ENCODE measurements at regions not wholly inside any gene's neighbourhood (a gene's known extent, or its start where the extent isn't known, plus 50 kb on each side); places are given as distances from the start of the nearest gene placed in this dataset.

DNA sequence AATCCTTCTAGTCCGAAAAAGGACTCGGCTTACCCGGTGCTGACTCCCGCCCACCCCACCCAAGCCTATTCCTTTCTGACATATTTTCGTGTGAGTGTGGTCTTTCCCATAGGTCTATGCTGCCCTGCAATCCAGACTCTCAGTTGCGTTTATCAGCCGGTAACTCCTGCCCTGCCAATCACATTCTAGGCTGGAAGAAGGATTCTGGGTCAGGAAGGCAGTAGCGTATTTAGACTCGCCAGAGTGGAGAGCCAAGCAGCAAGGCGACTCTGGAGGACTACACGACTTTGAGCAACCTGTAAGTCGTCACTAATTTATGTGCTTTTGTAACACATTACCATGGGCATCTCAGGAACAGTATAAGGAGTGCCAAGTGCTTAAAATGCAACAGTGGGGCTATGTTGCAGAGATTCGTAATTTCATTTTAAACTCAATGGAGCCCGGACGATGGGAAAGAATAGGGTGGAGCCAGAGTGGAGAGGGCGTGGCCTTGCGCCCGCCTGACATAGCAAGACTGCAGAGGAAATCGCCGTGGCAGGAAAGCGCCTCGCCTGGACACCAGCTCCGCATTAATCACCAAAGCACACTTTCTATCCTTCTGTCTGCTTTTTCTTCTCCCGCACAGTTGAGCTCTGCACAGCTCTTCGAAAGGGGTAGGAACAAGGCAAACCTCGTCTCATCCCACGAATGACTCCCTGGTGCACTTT is 1044.2 kb downstream of the AGBL1 start:
- intact Hi-C loops (cut with micrococcal nuclease; ENCODE audit: unreplicated experiment): no loop called here
- no peaks in the 10 kb centered on the region for H3K9me2 ChIP-seq (ENCODE audit: insufficient read depth, low read length)
- H3K27ac ChIP-seq (ENCODE audit: low read depth, low read length, poor library complexity, severe bottlenecking): no peak overlapping the region
- H4K20me1 ChIP-seq (ENCODE audit: insufficient read depth, low read length): no peaks in the 10 kb centered on the region
- H3K79me2 ChIP-seq (ENCODE audit: insufficient read depth, low read depth, low read length): no peaks in the 10 kb centered on the region
- no peak for DNase-seq (ENCODE audit: low spot score)
- H2AFZ ChIP-seq (ENCODE audit: low read length): no peak overlapping the region
- H3K36me3 ChIP-seq (ENCODE audit: insufficient read depth, low read length): no peaks in the 10 kb centered on the region
- POLR2A ChIA-PET: interaction anchor here (0.6 to 0.8 kb wide), 2 partner anchors 17 to 926 kb away, joined by 4 read pairs; no protein-coding TSS in a partner anchor
- H3K4me3 ChIP-seq (ENCODE audit: low read depth, low read length, poor library complexity, severe bottlenecking): no peak overlapping the region
- CTCF ChIA-PET (ENCODE audit: unreplicated experiment): no interaction called here
- no peak for TF ChIP-seq CTCF (conservative IDR thresholded peaks at IDR 0.05; ENCODE audit: low read length)
- no peak for TF ChIP-seq EZH2phosphoT487 (IDR thresholded peaks at IDR 0.05; ENCODE audit: borderline replicate concordance, low read depth, low read length)
- H3K4me1 ChIP-seq (ENCODE audit: insufficient read depth, low read length, poor library complexity, severe bottlenecking): no peaks in the 10 kb centered on the region
- BruUV-seq (replicated peaks): no TSS peak
- H3K9me3 ChIP-seq (ENCODE audit: low read length): no peaks in the 10 kb centered on the region
- no peak overlapping the region for H3K4me2 ChIP-seq (ENCODE audit: low read length)

DNA sequence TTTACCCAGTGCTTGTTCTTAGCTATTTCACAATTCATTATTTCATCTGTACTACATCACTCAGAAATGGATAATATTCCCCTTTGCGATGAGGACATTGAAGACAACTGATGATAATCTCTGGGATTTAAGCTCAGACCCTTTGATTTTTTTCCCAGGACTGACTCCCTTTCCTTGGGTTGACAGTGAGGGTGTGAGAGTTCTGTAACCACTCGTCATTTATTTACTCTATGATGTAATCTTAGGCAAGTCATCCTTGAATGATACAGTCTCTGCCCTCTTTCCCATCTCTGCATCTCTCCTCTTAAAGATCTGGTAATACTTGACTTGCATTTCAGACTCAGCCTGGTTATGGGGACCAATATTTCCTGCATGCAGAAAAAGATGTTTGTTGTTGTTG is 1041.7 kb downstream of the AGBL1 start:
- Histone ChIP-seq H3K4me2 (ENCODE audit: low read length) (no peak overlapping the region), H4K20me1 (ENCODE audit: insufficient read depth, low read length) (no peaks in the 10 kb centered on the region), H3K9me3 (ENCODE audit: low read length) (no peaks in the 10 kb centered on the region), H2AFZ (ENCODE audit: low read length) (no peak overlapping the region), H3K4me1 (ENCODE audit: insufficient read depth, low read length, poor library complexity, severe bottlenecking) (no peaks in the 10 kb centered on the region), H3K36me3 (ENCODE audit: insufficient read depth, low read length) (no peaks in the 10 kb centered on the region), H3K9me2 (ENCODE audit: insufficient read depth, low read length) (no peaks in the 10 kb centered on the region), H3K4me3 (ENCODE audit: low read depth, low read length, poor library complexity, severe bottlenecking) (no peak overlapping the region), H3K27ac (ENCODE audit: low read depth, low read length, poor library complexity, severe bottlenecking) (no peak overlapping the region), H3K79me2 (ENCODE audit: insufficient read depth, low read depth, low read length) (no peaks in the 10 kb centered on the region)
- TF ChIP-seq CTCF (conservative IDR thresholded peaks at IDR 0.05; ENCODE audit: low read length) (no peak), EZH2phosphoT487 (IDR thresholded peaks at IDR 0.05; ENCODE audit: borderline replicate concordance, low read depth, low read length) (no peak)
- CTCF ChIA-PET (ENCODE audit: unreplicated experiment): interaction anchor here (0.5 kb wide), 1 partner anchor 501 kb away, joined by 4 read pairs; no protein-coding TSS in a partner anchor
- BruUV-seq (replicated peaks): no TSS peak
- intact Hi-C loops (cut with micrococcal nuclease; ENCODE audit: unreplicated experiment): no loop called here
- POLR2A ChIA-PET: no interaction called here
- no peak for DNase-seq (ENCODE audit: low spot score)

- Histone ChIP-seq H3K4me3 (ENCODE audit: low read depth, low read length, poor library complexity, severe bottlenecking) (no peak overlapping the region), H3K27ac (ENCODE audit: low read depth, low read length, poor library complexity, severe bottlenecking) (no peak overlapping the region), H3K9me2 (ENCODE audit: insufficient read depth, low read length) (no peaks in the 10 kb centered on the region), H3K4me1 (ENCODE audit: insufficient read depth, low read length, poor library complexity, severe bottlenecking) (no peaks in the 10 kb centered on the region), H2AFZ (ENCODE audit: low read length) (no peak overlapping the region), H3K36me3 (ENCODE audit: insufficient read depth, low read length) (no peaks in the 10 kb centered on the region), H3K4me2 (ENCODE audit: low read length) (no peak overlapping the region), H4K20me1 (ENCODE audit: insufficient read depth, low read length) (no peaks in the 10 kb centered on the region), H3K79me2 (ENCODE audit: insufficient read depth, low read depth, low read length) (no peaks in the 10 kb centered on the region), H3K9me3 (ENCODE audit: low read length) (no peaks in the 10 kb centered on the region)
- intact Hi-C loops (cut with micrococcal nuclease; ENCODE audit: unreplicated experiment): no loop called here
- no peak for DNase-seq (ENCODE audit: low spot score)
- TF ChIP-seq CTCF (conservative IDR thresholded peaks at IDR 0.05; ENCODE audit: low read length) (no peak), EZH2phosphoT487 (IDR thresholded peaks at IDR 0.05; ENCODE audit: borderline replicate concordance, low read depth, low read length) (no peak)
- POLR2A ChIA-PET: no interaction called here
- CTCF ChIA-PET (ENCODE audit: unreplicated experiment): no interaction called here
- BruUV-seq (replicated peaks): no TSS peak
Observed at GRCh38 chr15:87120555-87120954, 1040.9 kb downstream of the AGBL1 start.

Data from OCI-LY7 (cell line).